ENCODE measurements at regions not wholly inside any gene's neighbourhood (a gene's known extent, or its start where the extent isn't known, plus 50 kb on each side); places are given as distances from the start of the nearest gene placed in this dataset.

- TF ChIP-seq POLR2A (IDR thresholded peaks at IDR 0.05): no peak
- TF ChIP-seq, protein P1, sequence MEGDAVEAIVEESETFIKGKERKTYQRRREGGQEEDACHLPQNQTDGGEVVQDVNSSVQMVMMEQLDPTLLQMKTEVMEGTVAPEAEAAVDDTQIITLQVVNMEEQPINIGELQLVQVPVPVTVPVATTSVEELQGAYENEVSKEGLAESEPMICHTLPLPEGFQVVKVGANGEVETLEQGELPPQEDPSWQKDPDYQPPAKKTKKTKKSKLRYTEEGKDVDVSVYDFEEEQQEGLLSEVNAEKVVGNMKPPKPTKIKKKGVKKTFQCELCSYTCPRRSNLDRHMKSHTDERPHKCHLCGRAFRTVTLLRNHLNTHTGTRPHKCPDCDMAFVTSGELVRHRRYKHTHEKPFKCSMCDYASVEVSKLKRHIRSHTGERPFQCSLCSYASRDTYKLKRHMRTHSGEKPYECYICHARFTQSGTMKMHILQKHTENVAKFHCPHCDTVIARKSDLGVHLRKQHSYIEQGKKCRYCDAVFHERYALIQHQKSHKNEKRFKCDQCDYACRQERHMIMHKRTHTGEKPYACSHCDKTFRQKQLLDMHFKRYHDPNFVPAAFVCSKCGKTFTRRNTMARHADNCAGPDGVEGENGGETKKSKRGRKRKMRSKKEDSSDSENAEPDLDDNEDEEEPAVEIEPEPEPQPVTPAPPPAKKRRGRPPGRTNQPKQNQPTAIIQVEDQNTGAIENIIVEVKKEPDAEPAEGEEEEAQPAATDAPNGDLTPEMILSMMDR (IDR thresholded peaks at IDR 0.05): no peak
Observed at GRCh38 chr3:25901796-25902195, 111.9 kb downstream of the OXSM start.
